ENCODE measurements at regions not wholly inside any gene's neighbourhood (a gene's known extent, or its start where the extent isn't known, plus 50 kb on each side); places are given as distances from the start of the nearest gene placed in this dataset.
"Not testable (repeated sequence)": the region's sequence is repeated elsewhere in the genome, so short reads cannot be mapped to it uniquely, and the experiment has no call there.

DNA sequence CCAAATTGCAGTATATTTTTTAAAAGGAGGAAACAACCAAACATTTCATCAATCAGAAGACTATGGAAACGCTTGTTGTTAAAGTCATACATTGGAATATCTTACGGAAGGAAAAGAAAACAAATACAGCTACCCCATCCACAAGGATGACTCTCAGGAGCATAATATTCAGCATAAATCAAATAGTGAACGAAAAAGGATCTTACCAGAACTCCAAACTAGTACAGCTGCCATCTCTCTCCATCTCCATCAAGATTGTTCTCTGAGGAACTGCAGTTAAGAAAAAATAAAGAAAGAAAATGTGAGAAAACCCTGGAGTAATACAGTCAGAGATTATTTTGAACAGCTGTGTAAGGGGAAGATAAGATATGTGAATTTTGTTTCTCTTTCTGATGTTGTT lies 299.8 kb upstream of the CNTN5 start:
- H3K4me1 Mint-ChIP-seq, result no peaks in the 10 kb centered on the region
- no peak for ATAC-seq (replicated peaks)
- H3K27ac Mint-ChIP-seq, result no peak overlapping the region
- H3K36me3 Mint-ChIP-seq (ENCODE audit: low read depth), result no peaks in the 10 kb centered on the region
- H3K27me3 Mint-ChIP-seq, result no peaks in the 10 kb centered on the region
- H3K9me3 Mint-ChIP-seq, result peaks cover 8% of the 10 kb centered on the region
- no peak overlapping the region for H3K4me3 Mint-ChIP-seq

DNA sequence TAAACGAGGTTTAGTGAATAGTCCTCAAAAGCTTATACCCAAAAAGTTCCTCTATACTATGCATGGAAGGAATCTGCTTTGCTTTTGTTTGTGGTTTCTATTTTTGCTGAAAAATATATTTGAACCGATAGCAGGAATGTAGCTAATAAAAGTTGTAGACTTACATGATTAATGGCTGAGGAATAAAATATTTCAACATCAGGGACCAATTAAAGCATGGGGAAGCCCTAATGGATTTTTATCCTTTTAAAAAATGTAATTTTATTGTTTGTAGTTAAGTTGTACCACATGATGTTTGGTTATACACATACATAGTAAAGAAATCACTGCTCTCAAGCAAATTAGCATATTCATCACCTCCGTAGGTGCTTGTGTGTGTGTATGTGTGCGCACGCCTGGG lies 295.3 kb upstream of the CNTN5 start:
- H3K27ac Mint-ChIP-seq, result no peak overlapping the region
- H3K36me3 Mint-ChIP-seq (ENCODE audit: low read depth), result no peaks in the 10 kb centered on the region
- H3K4me1 Mint-ChIP-seq, result no peaks in the 10 kb centered on the region
- no peak overlapping the region for H3K4me3 Mint-ChIP-seq
- H3K27me3 Mint-ChIP-seq, result no peaks in the 10 kb centered on the region
- peaks cover 8% of the 10 kb centered on the region for H3K9me3 Mint-ChIP-seq
- ATAC-seq (replicated peaks), result no peak

DNA sequence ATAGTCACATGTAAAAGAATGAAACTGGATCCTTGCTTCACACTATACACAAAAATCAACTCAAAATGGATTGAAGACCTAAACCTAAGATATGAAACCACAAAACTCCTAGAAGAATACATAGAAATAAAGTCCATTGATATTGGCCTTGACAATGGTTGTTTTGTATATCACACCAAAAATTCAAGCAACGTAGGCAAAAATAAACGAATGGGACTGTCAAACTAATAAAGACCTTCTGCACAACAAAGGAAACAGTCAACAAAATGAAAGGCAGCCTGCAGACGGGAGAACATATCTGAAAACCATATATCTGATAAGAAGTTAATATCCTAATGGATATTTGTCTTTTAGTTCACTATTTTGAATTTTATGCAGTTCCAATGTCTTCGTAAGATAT lies 292.3 kb upstream of the CNTN5 start:
- no peak for ATAC-seq (replicated peaks)
- Mint-ChIP-seq H3K27ac (no peak overlapping the region), H3K27me3 (no peaks in the 10 kb centered on the region), H3K4me3 (no peak overlapping the region), H3K36me3 (ENCODE audit: low read depth) (no peaks in the 10 kb centered on the region), H3K9me3 (peaks cover 9% of the 10 kb centered on the region), H3K4me1 (no peaks in the 10 kb centered on the region)

GRCh38 chr11:98729118-98729517 lies 291.6 kb upstream of the CNTN5 start:
- peaks cover 8% of the 10 kb centered on the region for H3K9me3 Mint-ChIP-seq
- no peaks in the 10 kb centered on the region for H3K36me3 Mint-ChIP-seq (ENCODE audit: low read depth)
- H3K4me1 Mint-ChIP-seq, result no peaks in the 10 kb centered on the region
- ATAC-seq (replicated peaks), result no peak
- H3K27ac Mint-ChIP-seq, result no peak overlapping the region
- no peaks in the 10 kb centered on the region for H3K27me3 Mint-ChIP-seq
- no peak overlapping the region for H3K4me3 Mint-ChIP-seq

DNA sequence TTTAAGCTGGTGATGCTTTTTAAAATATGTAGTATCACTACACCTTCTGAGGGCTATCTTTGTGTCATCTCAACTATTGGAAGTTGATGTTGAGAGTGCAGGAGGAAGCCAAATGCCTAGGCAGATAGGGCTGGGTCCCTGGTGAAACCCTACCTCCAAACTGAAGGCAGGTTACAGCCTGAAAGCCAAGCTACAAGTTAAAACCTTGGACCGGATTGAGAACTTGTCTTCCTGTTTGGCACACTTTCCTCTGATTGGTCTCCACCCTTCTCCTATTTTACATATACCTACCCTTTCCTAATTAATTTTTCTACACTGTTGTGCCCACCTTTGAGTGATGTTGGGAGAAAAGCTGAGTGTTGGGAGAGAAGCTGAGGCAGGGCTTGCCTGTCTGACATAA lies 287.8 kb upstream of the CNTN5 start:
- Mint-ChIP-seq H3K4me1 (no peaks in the 10 kb centered on the region), H3K4me3 (no peak overlapping the region), H3K36me3 (ENCODE audit: low read depth) (no peaks in the 10 kb centered on the region), H3K27me3 (no peaks in the 10 kb centered on the region), H3K27ac (no peak overlapping the region), H3K9me3 (peaks cover 8% of the 10 kb centered on the region)
- ATAC-seq (replicated peaks), result no peak

DNA sequence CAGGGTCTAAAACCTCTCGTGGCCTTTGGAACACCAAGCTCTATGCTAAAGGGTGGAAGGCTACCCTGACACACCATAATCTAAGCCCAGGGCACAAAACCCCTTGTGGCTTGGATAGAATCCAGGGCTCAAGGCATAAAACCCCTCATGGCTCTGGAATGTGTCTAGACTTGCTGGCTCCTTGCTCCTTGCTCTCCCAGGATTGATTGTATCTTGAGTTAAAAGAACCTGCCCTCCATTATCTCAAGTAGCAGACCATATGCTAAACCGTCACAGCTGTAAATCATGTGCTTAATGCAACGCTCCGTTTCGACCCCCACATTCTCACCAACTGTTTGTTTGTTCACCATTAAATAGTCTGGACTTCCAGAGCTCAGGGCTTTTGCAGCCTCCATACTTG lies 287.4 kb upstream of the CNTN5 start:
- H3K9me3 Mint-ChIP-seq; H3K27me3 Mint-ChIP-seq; H3K4me3 Mint-ChIP-seq; H3K4me1 Mint-ChIP-seq; H3K27ac Mint-ChIP-seq; ATAC-seq (replicated peaks); H3K36me3 Mint-ChIP-seq (ENCODE audit: low read depth): not testable (repeated sequence)

DNA sequence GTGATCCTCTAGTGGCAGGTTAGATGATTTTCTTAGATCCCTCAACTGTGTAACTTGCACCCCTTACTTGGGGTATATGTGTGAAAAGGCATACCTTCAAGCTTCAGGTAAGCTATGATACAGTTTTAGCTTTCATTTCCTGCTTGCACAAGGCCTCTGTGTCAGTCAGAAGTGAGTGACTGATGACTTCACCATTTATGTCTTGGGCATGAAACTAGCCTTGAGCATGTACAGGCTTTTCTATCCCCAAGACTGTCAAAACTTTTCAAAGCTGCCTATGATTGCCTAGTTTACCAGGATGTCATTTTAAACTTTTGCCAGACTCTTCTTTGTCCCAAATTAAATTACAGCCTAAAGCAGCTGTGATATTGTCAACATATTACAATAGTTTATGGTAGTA lies 286.1 kb upstream of the CNTN5 start:
- no peak for ATAC-seq (replicated peaks)
- Mint-ChIP-seq H3K4me1 (no peaks in the 10 kb centered on the region), H3K27me3 (no peaks in the 10 kb centered on the region), H3K9me3 (peaks cover 8% of the 10 kb centered on the region), H3K36me3 (ENCODE audit: low read depth) (no peaks in the 10 kb centered on the region), H3K27ac (no peak overlapping the region), H3K4me3 (no peak overlapping the region)

- Mint-ChIP-seq H3K36me3 (ENCODE audit: low read depth) (no peaks in the 10 kb centered on the region), H3K9me3 (peaks cover 8% of the 10 kb centered on the region), H3K4me1 (no peaks in the 10 kb centered on the region), H3K27me3 (no peaks in the 10 kb centered on the region), H3K4me3 (no peak overlapping the region), H3K27ac (no peak overlapping the region)
- ATAC-seq (replicated peaks), result no peak
Measured at GRCh38 chr11:98736833-98737232, 283.9 kb upstream of the CNTN5 start.

DNA sequence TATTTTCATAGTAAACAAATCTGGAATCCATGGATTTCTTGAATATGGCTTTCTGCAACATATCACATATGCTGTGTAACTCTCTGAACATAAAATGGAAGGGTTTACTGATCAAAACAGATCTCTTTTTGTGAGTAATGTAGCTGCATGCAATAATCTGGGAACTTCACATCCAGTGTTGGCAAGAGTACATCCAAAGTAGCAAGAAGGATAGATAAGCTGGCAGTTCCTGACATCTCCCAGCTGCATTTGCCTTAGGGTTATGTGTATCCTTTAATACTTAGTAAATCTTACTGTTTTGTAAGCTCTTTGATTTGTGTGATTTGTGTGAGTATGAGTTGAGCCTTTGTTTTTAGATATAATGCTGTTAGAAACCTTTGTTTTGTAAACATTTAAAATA lies 280.4 kb upstream of the CNTN5 start:
- H3K36me3 Mint-ChIP-seq (ENCODE audit: low read depth), result no peaks in the 10 kb centered on the region

GRCh38 chr11:98763446-98763845 lies 257.3 kb upstream of the CNTN5 start:
- not testable (repeated sequence) for H3K36me3 Mint-ChIP-seq (ENCODE audit: low read depth); ATAC-seq (replicated peaks); H3K27ac Mint-ChIP-seq; H3K9me3 Mint-ChIP-seq; H3K4me3 Mint-ChIP-seq; H3K27me3 Mint-ChIP-seq; H3K4me1 Mint-ChIP-seq

More for the DNA sequence above, 280.4 kb upstream of the CNTN5 start:
- Mint-ChIP-seq H3K27me3 (no peaks in the 10 kb centered on the region), H3K9me3 (peaks cover 5% of the 10 kb centered on the region), H3K27ac (no peak overlapping the region), H3K4me1 (no peaks in the 10 kb centered on the region), H3K4me3 (no peak overlapping the region)
- no peak for ATAC-seq (replicated peaks)

DNA sequence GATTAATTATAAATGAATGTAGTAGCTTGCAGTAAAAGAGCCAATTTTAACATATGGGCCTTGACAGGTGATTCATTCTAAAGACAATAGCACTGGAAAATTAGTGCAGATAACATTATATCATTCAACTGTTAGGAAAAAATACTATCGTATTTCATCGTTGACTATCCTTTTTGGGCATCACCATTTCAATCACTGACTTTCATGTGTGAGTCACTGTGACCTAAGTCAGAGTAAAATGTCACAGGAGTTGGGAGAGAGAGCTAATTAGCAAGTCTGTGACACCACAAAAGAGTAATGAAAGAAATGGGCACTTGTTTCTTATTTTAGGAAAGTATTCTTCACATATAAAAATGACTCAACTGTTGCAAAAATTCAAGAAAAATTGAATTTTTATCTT lies 253.8 kb upstream of the CNTN5 start:
- no peak for ATAC-seq (replicated peaks)
- no peak overlapping the region for H3K27ac Mint-ChIP-seq
- H3K36me3 Mint-ChIP-seq (ENCODE audit: low read depth), result no peaks in the 10 kb centered on the region
- peaks cover 3% of the 10 kb centered on the region for H3K9me3 Mint-ChIP-seq
- no peaks in the 10 kb centered on the region for H3K27me3 Mint-ChIP-seq
- no peak overlapping the region for H3K4me3 Mint-ChIP-seq
- no peaks in the 10 kb centered on the region for H3K4me1 Mint-ChIP-seq

DNA sequence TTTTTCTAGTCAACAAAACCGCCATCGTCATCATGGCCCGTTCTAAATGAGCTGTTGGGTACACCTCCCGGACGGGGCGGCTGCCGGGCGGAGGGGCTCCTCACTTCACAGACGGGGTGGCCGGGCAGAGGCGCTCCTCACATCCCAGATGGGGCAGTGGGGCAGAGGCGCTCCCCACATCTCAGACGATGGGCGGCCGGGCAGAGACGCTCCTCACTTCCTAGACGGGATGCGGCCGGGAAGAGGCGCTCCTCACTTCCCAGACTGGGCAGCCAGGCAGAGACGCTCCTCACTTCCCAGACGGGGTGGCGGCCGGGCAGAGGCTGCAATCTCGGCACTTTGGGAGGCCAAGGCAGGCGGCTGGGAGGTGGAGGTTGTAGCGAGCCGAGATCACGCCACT lies 250.7 kb upstream of the CNTN5 start:
- H3K27me3 Mint-ChIP-seq; ATAC-seq (replicated peaks): not testable (repeated sequence)

GRCh38 chr11:98771791-98772190 lies 249.0 kb upstream of the CNTN5 start:
- Mint-ChIP-seq H3K4me3 (no peak overlapping the region), H3K27me3 (no peaks in the 10 kb centered on the region), H3K36me3 (ENCODE audit: low read depth) (no peaks in the 10 kb centered on the region), H3K9me3 (peaks cover 5% of the 10 kb centered on the region), H3K4me1 (no peaks in the 10 kb centered on the region), H3K27ac (no peak overlapping the region)
- ATAC-seq (replicated peaks), result no peak

More for the DNA sequence above, 250.7 kb upstream of the CNTN5 start:
- not testable (repeated sequence) for H3K4me3 Mint-ChIP-seq; H3K4me1 Mint-ChIP-seq; H3K36me3 Mint-ChIP-seq (ENCODE audit: low read depth); H3K27ac Mint-ChIP-seq; H3K9me3 Mint-ChIP-seq

DNA sequence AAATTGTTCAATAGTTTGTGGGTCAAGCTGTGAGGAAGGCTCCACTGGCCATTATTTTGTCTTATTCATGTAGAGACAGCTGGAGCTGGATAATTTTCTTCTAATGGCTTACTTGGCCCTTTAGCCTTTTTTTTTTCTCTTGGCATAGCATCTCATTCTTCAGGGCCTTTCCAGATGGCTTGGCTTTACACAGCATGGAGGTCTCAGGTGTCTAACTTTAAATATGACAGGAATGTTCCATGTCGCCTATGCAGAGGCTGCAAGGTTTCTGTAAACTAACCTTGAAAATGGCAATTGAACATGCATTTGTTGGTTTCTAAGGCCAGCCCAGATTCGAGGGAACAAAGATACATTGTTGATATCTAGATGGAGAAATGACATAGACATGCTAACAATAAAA lies 247.9 kb upstream of the CNTN5 start:
- no peaks in the 10 kb centered on the region for H3K36me3 Mint-ChIP-seq (ENCODE audit: low read depth)
- ATAC-seq (replicated peaks), result no peak
- H3K4me1 Mint-ChIP-seq, result no peaks in the 10 kb centered on the region
- H3K9me3 Mint-ChIP-seq, result peaks cover 7% of the 10 kb centered on the region
- H3K27me3 Mint-ChIP-seq, result no peaks in the 10 kb centered on the region
- H3K4me3 Mint-ChIP-seq, result no peak overlapping the region
- H3K27ac Mint-ChIP-seq, result no peak overlapping the region

- Mint-ChIP-seq H3K27ac (no peak overlapping the region), H3K4me1 (no peaks in the 10 kb centered on the region), H3K9me3 (peaks cover 9% of the 10 kb centered on the region), H3K36me3 (ENCODE audit: low read depth) (no peaks in the 10 kb centered on the region), H3K4me3 (no peak overlapping the region), H3K27me3 (no peaks in the 10 kb centered on the region)
- ATAC-seq (replicated peaks), result no peak
Measured at GRCh38 chr11:98793276-98793675, 227.5 kb upstream of the CNTN5 start.

DNA sequence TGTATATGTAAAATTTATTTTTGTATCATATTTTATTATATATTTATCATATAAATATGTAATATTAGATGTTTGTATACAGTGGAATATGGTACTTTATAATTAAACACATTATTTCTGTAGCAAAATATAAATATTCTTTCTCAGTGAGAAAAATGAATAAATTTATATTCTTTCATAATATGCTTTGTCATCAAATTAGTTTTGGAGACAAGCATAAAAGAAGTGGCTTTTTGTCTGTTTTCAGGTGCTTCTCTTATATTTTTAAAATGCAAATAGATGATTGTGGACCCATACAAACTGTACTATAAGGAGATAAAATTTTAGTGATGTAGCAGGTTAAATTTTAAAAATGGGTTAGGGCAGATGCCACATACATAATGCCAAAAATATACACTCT lies 222.4 kb upstream of the CNTN5 start:
- Mint-ChIP-seq H3K4me3 (no peak overlapping the region), H3K27ac (no peak overlapping the region), H3K4me1 (no peaks in the 10 kb centered on the region), H3K36me3 (ENCODE audit: low read depth) (no peaks in the 10 kb centered on the region), H3K27me3 (no peaks in the 10 kb centered on the region), H3K9me3 (peaks cover 9% of the 10 kb centered on the region)
- no peak for ATAC-seq (replicated peaks)
